H9 (cell line): ENCODE measurements at regions not wholly inside any gene's neighbourhood (a gene's known extent, or its start where the extent isn't known, plus 50 kb on each side); places are given as distances from the start of the nearest gene placed in this dataset.

ENCODE experiments used
- DNase-seq: peaks from one replicate; pipeline ENCODE4 v3.0.0-alpha.2; 2017
- H2AFZ ChIP-seq: one replicate; pipeline ENCODE4 v1.6.1; 2013; ENCODE audit warnings: mild to moderate bottlenecking, low read length, control low read depth, moderate library complexity
- H2AK5ac ChIP-seq: 2 replicates; pipeline ENCODE4 v1.6.1; 2013; ENCODE audit warnings: low read length, control low read depth, mixed read lengths; ENCODE audit not compliant: insufficient read length
- H2BK120ac ChIP-seq: one replicate; pipeline ENCODE4 v1.6.1; 2013; ENCODE audit warnings: low read depth, mild to moderate bottlenecking, low read length, control low read depth, inconsistent platforms; ENCODE audit not compliant: poor library complexity, severe bottlenecking
- H2BK12ac ChIP-seq: 2 replicates; pipeline ENCODE4 v1.6.1; 2013; ENCODE audit warnings: low read length, control low read depth, mixed read lengths, low read depth; ENCODE audit not compliant: insufficient read length
- H2BK15ac ChIP-seq: 2 replicates; pipeline ENCODE4 v1.6.1; 2013; ENCODE audit warnings: low read depth, low read length, control low read depth
- H2BK20ac ChIP-seq: one replicate; pipeline ENCODE4 v1.6.1; 2013; ENCODE audit warnings: low read depth, mild to moderate bottlenecking, low read length, control low read depth, inconsistent platforms; ENCODE audit not compliant: poor library complexity, severe bottlenecking
- H2BK5ac ChIP-seq: 2 replicates; pipeline ENCODE4 v1.6.1; 2013; ENCODE audit warnings: low read length, control low read depth, mixed read lengths; ENCODE audit not compliant: insufficient read length
- H3K14ac ChIP-seq: 2 replicates; pipeline ENCODE4 v1.6.1; 2013; ENCODE audit warnings: low read length, control low read depth; ENCODE audit not compliant: insufficient read depth
- H3K18ac ChIP-seq: 2 replicates; pipeline ENCODE4 v1.6.1; 2013; ENCODE audit warnings: low read depth, mild to moderate bottlenecking, mixed read lengths, low read length, control low read depth; ENCODE audit not compliant: insufficient read length
- H3K23ac ChIP-seq: 2 replicates; pipeline ENCODE4 v1.6.1; 2013; ENCODE audit warnings: low read length, control low read depth, mixed read lengths, low read depth; ENCODE audit not compliant: insufficient read length
- H3K23me2 ChIP-seq: 2 replicates; pipeline ENCODE4 v1.6.1; 2013; ENCODE audit warnings: low read depth, mild to moderate bottlenecking, mixed read lengths, low read length, control low read depth; ENCODE audit not compliant: insufficient read length, poor library complexity, severe bottlenecking
- H3K27ac ChIP-seq: 2 replicates; pipeline ENCODE4 v1.5.1; 2013; ENCODE audit warnings: low read length, control low read depth, mixed read lengths, low read depth; ENCODE audit not compliant: insufficient read length
- H3K27me3 ChIP-seq: 2 replicates; pipeline ENCODE4 v1.6.1; 2013; ENCODE audit warnings: low read length, control low read depth, inconsistent platforms; ENCODE audit not compliant: insufficient read depth
- H3K4ac ChIP-seq: 2 replicates; pipeline ENCODE4 v1.6.1; 2013; ENCODE audit warnings: low read depth, mild to moderate bottlenecking, control low read depth, inconsistent platforms, low read length, moderate library complexity
- H3K4me1 ChIP-seq: 2 replicates; pipeline ENCODE4 v1.6.1; 2013; ENCODE audit warnings: low read length, control low read depth, inconsistent platforms; ENCODE audit not compliant: insufficient read depth
- H3K4me2 ChIP-seq: 2 replicates; pipeline ENCODE4 v1.6.1; 2013; ENCODE audit warnings: low read length, control low read depth, mixed read lengths; ENCODE audit not compliant: insufficient read length, insufficient read depth
- H3K56ac ChIP-seq: 2 replicates; pipeline ENCODE4 v1.6.1; 2013; ENCODE audit warnings: low read depth, mild to moderate bottlenecking, mixed read lengths, low read length, control low read depth; ENCODE audit not compliant: insufficient read length
- H3K79me1 ChIP-seq: 2 replicates; pipeline ENCODE4 v1.6.1; 2013; ENCODE audit warnings: low read depth, mild to moderate bottlenecking, moderate library complexity, low read length, control low read depth, inconsistent platforms; ENCODE audit not compliant: insufficient read depth, poor library complexity, severe bottlenecking
- H3K79me2 ChIP-seq: 2 replicates; pipeline ENCODE4 v1.6.1; 2013; ENCODE audit warnings: low read length, control low read depth, inconsistent platforms; ENCODE audit not compliant: insufficient read depth
- H3K9ac ChIP-seq: 2 replicates; pipeline ENCODE4 v1.6.1; 2013; ENCODE audit warnings: low read length, control low read depth, mixed read lengths; ENCODE audit not compliant: insufficient read length; ENCODE audit errors: extremely low read depth
- H3K9me3 ChIP-seq: one replicate; pipeline ENCODE4 v1.6.1; 2013; ENCODE audit warnings: low read depth, low read length, inconsistent platforms; ENCODE audit not compliant: control insufficient read depth
- H3T11ph ChIP-seq: one replicate; pipeline ENCODE4 v1.6.1; 2013; ENCODE audit warnings: mild to moderate bottlenecking, low read length, control low read depth, inconsistent platforms
- H4K20me1 ChIP-seq: one replicate; pipeline ENCODE4 v1.6.1; 2013; ENCODE audit not compliant: control insufficient read depth, insufficient read length, insufficient read depth
- H4K5ac ChIP-seq: 2 replicates; pipeline ENCODE4 v1.6.1; 2013; ENCODE audit warnings: low read depth, mild to moderate bottlenecking, mixed read lengths, low read length, control low read depth; ENCODE audit not compliant: insufficient read length
- H4K8ac ChIP-seq: replicated peaks from 2 replicates; pipeline ENCODE4 v1.6.1; 2013; ENCODE audit warnings: low read length, control low read depth, mixed read lengths, low read depth; ENCODE audit not compliant: insufficient read length
- H4K91ac ChIP-seq: 2 replicates; pipeline ENCODE4 v1.6.1; 2013; ENCODE audit warnings: low read depth, mild to moderate bottlenecking, moderate library complexity, mixed read lengths, low read length, control low read depth; ENCODE audit not compliant: insufficient read length
- H3K27ac Mint-ChIP-seq, 3 experiments: 2 replicates in 2 of 3; 3 replicates in 1 of 3; pipeline ENCODE4 v1.8.0; 2020 to 2021; ENCODE audit warnings: mixed read lengths in 3 of 3, mild to moderate bottlenecking in 1 of 3, moderate library complexity in 1 of 3
- H3K27me3 Mint-ChIP-seq: 2 replicates; pipeline ENCODE4 v1.8.0; 2021; ENCODE audit warnings: low read depth, mild to moderate bottlenecking, moderate library complexity, mixed read lengths
- H3K36me3 Mint-ChIP-seq, 3 experiments: 2 replicates in 2 of 3; 3 replicates in 1 of 3; pipeline ENCODE4 v1.8.0; 2020 to 2021; ENCODE audit warnings: low read depth in 3 of 3, mixed read lengths in 3 of 3; ENCODE audit not compliant: insufficient read depth in 1 of 3
- H3K4me1 Mint-ChIP-seq, 2 experiments: 2 replicates each; pipeline ENCODE4 v1.8.0; 2020; ENCODE audit warnings: mixed read lengths in 2 of 2
- H3K4me3 Mint-ChIP-seq, 2 experiments: 2 replicates in 1 of 2; 3 replicates in 1 of 2; pipeline ENCODE4 v1.8.0; 2020 to 2021; ENCODE audit warnings: mild to moderate bottlenecking in 2 of 2, mixed read lengths in 2 of 2, moderate library complexity in 1 of 2
- H3K9me3 Mint-ChIP-seq, 2 experiments: 2 replicates in 1 of 2; 3 replicates in 1 of 2; pipeline ENCODE4 v1.8.0; 2020; ENCODE audit warnings: mild to moderate bottlenecking in 2 of 2, mixed read lengths in 2 of 2, moderate library complexity in 1 of 2
- CTCF ChIP-seq: fragments of 200-600 bp; sonication (generic); conservative IDR thresholded peaks from 3 replicates; pipeline ENCODE4 v1.8.0; 2021; ENCODE audit warnings: antibody characterized with exemption, mild to moderate bottlenecking
- WGBS: extraction: QIAGEN DNeasy Blood & Tissue Kit; methylation state at CpG from one replicate; pipeline ENCODE4 v1.1.7; 2013; ENCODE audit warnings: missing lambda C conversion rate, low lambda C conversion rate, mixed read lengths; ENCODE audit not compliant: insufficient read length; ENCODE audit errors: extremely low coverage; 5-methylcytosine and 5-hydroxymethylcytosine counted together

GRCh38 chr7:68717176-68717575 is 881.1 kb upstream of the AUTS2 start:
- Histone ChIP-seq H3K9me3 (no peaks in the 10 kb centered on the region), H4K20me1 (no peaks in the 10 kb centered on the region), H3K27ac (no peak overlapping the region), H3K14ac (no peak overlapping the region), H3K4ac (no peak overlapping the region), H3K4me1 (no peaks in the 10 kb centered on the region), H2BK12ac (no peak overlapping the region), H4K5ac (no peak overlapping the region), H2BK5ac (no peak overlapping the region), H2BK120ac (no peak overlapping the region), H3K18ac (no peak overlapping the region), H2AFZ (no peak overlapping the region), H2AK5ac (no peak overlapping the region), H3K23me2 (no peaks in the 10 kb centered on the region), H4K91ac (no peak overlapping the region), H4K8ac (no peak overlapping the region), H3T11ph (no peak overlapping the region), H3K9ac (no peak overlapping the region), H3K79me1 (no peaks in the 10 kb centered on the region), H2BK15ac (no peak overlapping the region), H3K4me2 (no peak overlapping the region), H3K23ac (no peak overlapping the region), H3K27me3 (no peaks in the 10 kb centered on the region), H2BK20ac (no peak overlapping the region), H3K56ac (no peak overlapping the region), H3K79me2 (no peaks in the 10 kb centered on the region)
- TF ChIP-seq CTCF = no peak
- no peaks in the 10 kb centered on the region for H3K36me3 Mint-ChIP-seq
- H3K27me3 Mint-ChIP-seq = no peaks in the 10 kb centered on the region
- DNase-seq = no peak
- no peak overlapping the region for H3K4me3 Mint-ChIP-seq
- H3K27ac Mint-ChIP-seq = no peak overlapping the region
- no peaks in the 10 kb centered on the region for H3K4me1 Mint-ChIP-seq
- no CpG with 5 or more reads among the region's 1 CpG for WGBS
- no peaks in the 10 kb centered on the region; a peak in 1 of 5 replicates for H3K9me3 Mint-ChIP-seq
